ENCODE measurements at regions not wholly inside any gene's neighbourhood (a gene's known extent, or its start where the extent isn't known, plus 50 kb on each side); places are given as distances from the start of the nearest gene placed in this dataset.

DNA sequence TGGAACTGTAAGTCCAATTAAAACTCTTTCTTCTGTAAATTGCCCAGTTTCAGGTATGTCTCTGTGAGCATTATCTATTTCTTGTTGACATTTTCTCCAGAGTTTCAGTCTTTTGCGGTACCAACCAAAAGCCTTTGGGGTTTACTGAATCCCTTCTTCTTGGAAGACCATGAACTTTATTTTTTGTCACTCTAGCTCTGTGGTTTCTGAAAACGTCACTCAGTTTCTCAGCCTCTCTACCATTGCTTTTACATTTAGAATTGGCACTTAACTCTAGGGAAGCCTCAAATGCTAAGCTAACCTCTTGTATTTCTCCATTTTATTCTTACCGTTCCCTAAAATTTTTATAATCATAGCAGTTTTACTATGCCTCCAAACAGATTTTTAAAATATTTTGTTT is 237.6 kb downstream of the CSNK2A3 start:
- TF ChIP-seq, protein P1, sequence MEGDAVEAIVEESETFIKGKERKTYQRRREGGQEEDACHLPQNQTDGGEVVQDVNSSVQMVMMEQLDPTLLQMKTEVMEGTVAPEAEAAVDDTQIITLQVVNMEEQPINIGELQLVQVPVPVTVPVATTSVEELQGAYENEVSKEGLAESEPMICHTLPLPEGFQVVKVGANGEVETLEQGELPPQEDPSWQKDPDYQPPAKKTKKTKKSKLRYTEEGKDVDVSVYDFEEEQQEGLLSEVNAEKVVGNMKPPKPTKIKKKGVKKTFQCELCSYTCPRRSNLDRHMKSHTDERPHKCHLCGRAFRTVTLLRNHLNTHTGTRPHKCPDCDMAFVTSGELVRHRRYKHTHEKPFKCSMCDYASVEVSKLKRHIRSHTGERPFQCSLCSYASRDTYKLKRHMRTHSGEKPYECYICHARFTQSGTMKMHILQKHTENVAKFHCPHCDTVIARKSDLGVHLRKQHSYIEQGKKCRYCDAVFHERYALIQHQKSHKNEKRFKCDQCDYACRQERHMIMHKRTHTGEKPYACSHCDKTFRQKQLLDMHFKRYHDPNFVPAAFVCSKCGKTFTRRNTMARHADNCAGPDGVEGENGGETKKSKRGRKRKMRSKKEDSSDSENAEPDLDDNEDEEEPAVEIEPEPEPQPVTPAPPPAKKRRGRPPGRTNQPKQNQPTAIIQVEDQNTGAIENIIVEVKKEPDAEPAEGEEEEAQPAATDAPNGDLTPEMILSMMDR (IDR thresholded peaks at IDR 0.05) = no peak
- TF ChIP-seq POLR2A (IDR thresholded peaks at IDR 0.05) = no peak
